ENCODE measurements at regions not wholly inside any gene's neighbourhood (a gene's known extent, or its start where the extent isn't known, plus 50 kb on each side); places are given as distances from the start of the nearest gene placed in this dataset.

DNA sequence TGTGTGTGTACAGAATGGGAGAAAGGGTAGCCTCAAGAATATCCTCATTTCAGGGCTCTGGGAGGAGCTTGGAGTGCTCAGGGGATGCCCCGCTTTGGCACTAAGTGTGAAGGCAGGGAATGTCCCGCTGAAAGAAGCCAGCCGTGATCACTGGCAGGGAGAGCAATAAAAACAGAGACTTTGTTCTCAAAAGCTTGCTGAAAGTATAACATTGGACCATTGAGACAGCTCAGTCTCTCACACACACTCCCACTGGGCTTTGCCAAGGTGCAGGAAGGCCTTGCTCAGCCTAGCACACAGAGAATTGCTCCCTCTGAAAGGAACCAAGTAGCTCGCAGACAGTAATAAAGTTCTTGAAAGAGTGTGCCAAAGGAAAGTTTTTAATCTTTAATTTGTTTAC lies 143.8 kb upstream of the SLITRK2 start:
- TF ChIP-seq EZH2 (IDR thresholded peaks at IDR 0.05; ENCODE audit: borderline replicate concordance) (no peak), EZH2phosphoT487 (IDR thresholded peaks at IDR 0.05; ENCODE audit: low read depth, severe bottlenecking, unreplicated experiment) (no peak)
- TF ChIP-seq, protein P1, sequence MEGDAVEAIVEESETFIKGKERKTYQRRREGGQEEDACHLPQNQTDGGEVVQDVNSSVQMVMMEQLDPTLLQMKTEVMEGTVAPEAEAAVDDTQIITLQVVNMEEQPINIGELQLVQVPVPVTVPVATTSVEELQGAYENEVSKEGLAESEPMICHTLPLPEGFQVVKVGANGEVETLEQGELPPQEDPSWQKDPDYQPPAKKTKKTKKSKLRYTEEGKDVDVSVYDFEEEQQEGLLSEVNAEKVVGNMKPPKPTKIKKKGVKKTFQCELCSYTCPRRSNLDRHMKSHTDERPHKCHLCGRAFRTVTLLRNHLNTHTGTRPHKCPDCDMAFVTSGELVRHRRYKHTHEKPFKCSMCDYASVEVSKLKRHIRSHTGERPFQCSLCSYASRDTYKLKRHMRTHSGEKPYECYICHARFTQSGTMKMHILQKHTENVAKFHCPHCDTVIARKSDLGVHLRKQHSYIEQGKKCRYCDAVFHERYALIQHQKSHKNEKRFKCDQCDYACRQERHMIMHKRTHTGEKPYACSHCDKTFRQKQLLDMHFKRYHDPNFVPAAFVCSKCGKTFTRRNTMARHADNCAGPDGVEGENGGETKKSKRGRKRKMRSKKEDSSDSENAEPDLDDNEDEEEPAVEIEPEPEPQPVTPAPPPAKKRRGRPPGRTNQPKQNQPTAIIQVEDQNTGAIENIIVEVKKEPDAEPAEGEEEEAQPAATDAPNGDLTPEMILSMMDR (IDR thresholded peaks at IDR 0.05; ENCODE audit: poor library complexity): no peak
- Histone ChIP-seq H3K4me3 (no peak overlapping the region), H3K36me3 (replicated peaks; ENCODE audit: insufficient read depth, low read depth) (no peaks in the 10 kb centered on the region), H3K9me3 (ENCODE audit: low read depth) (no peaks in the 10 kb centered on the region), H3K4me1 (ENCODE audit: insufficient read depth) (no peaks in the 10 kb centered on the region), H3K27ac (no peak overlapping the region), H3K79me2 (no peaks in the 10 kb centered on the region), H3K9me2 (replicated peaks; ENCODE audit: insufficient read depth) (no peaks in the 10 kb centered on the region), H4K20me1 (ENCODE audit: insufficient read depth, poor library complexity, severe bottlenecking) (no peaks in the 10 kb centered on the region), H2AFZ (no peak overlapping the region), H3K4me2 (no peak overlapping the region), H3K27me3 (no peaks in the 10 kb centered on the region)
- WGBS (ENCODE audit: low lambda C conversion rate, missing lambda C conversion rate): 73% methylated on average over 4 of the region's 4 CpGs
- no peak for DNase-seq (ENCODE audit: low spot score)

DNA sequence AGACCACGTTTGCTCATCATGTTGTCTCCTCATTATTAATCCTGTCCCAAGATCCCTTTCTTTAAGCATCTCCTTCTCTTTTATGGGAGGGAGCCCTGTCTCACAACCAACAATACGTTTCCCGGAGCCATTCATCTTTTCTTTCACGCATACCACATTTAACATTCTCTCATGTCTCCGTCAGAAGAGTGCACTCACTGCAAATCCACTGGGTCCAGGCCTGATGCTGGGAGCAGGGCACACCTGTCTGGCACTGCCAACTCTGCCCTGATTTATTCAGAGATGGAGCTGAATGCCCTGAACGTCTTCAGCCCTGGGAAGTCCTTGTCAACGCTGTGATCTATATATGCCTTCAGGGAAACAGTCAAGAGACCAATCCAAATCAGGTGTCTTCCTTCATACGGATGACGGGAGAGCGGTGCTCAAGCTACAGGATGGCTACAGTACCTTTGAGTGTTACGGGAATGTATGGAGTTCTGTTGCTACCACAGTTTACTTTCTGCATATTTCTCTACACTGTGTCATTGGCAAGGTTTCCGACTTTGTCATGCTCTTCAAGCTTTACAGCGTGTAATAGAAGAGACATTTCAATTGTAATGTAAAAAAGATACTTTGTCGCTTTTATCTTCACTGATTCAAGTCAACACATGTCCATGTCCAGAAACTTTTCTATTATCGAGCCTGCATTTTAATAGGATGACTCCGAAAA lies 140.4 kb upstream of the SLITRK2 start:
- no peak overlapping the region for H3K4me3 ChIP-seq
- H3K27me3 ChIP-seq: no peaks in the 10 kb centered on the region
- H3K4me1 ChIP-seq (ENCODE audit: insufficient read depth): no peaks in the 10 kb centered on the region
- H3K79me2 ChIP-seq: no peaks in the 10 kb centered on the region
- WGBS (ENCODE audit: low lambda C conversion rate, missing lambda C conversion rate): 76% methylated on average over 16 of the region's 16 CpGs
- H2AFZ ChIP-seq: no peak overlapping the region
- no peak overlapping the region for H3K4me2 ChIP-seq
- H4K20me1 ChIP-seq (ENCODE audit: insufficient read depth, poor library complexity, severe bottlenecking): no peaks in the 10 kb centered on the region
- no peak for DNase-seq (ENCODE audit: low spot score)
- TF ChIP-seq EZH2 (IDR thresholded peaks at IDR 0.05; ENCODE audit: borderline replicate concordance) (no peak), EZH2phosphoT487 (IDR thresholded peaks at IDR 0.05; ENCODE audit: low read depth, severe bottlenecking, unreplicated experiment) (no peak)
- TF ChIP-seq, protein P1 (IDR thresholded peaks at IDR 0.05; ENCODE audit: poor library complexity): no peak
- H3K27ac ChIP-seq: no peak overlapping the region
- H3K9me2 ChIP-seq (replicated peaks; ENCODE audit: insufficient read depth): no peaks in the 10 kb centered on the region
- H3K9me3 ChIP-seq (ENCODE audit: low read depth): no peaks in the 10 kb centered on the region
- H3K36me3 ChIP-seq (replicated peaks; ENCODE audit: insufficient read depth, low read depth): no peaks in the 10 kb centered on the region

DNA sequence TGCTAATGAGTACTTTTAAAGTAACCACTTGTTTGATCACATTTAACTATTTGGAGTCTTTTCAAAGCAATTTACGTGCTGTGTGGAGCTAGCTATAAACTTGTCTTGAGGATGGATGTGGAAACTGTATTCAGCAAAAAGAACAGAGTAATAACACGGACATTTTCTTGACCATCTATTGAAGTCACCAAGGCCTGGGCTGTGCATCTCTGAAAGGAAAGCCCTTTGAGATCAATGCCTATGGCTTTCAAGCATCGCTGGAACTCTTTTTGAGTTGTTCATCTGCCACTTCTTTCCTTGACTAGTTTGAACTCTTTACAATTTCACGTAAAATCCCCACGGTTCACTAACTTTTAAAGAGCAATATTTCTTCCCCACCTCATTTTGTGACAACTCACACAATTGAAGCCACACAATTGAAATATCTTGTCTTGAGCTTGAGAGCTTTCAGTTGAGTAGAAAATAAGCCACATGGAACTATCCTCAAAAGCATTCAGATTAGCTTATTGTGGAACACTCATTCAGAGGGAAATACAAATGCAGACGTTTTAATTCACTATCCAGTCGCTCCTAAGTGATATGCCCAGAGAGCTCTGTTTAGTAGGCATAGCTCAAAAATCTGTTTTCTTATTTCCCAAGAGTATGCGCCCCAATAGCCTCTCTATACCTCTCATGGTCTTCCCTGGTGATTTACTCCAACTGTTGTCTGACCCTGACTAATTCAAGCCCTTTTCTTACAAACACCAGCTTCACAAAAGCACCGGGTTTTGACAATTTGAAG lies 134.9 kb upstream of the SLITRK2 start:
- Histone ChIP-seq H2AFZ (no peak overlapping the region), H3K9me3 (ENCODE audit: low read depth) (no peaks in the 10 kb centered on the region), H3K36me3 (replicated peaks; ENCODE audit: insufficient read depth, low read depth) (no peaks in the 10 kb centered on the region), H3K4me2 (no peak overlapping the region), H3K9me2 (replicated peaks; ENCODE audit: insufficient read depth) (no peaks in the 10 kb centered on the region), H3K27me3 (no peaks in the 10 kb centered on the region), H3K4me3 (no peak overlapping the region), H4K20me1 (ENCODE audit: insufficient read depth, poor library complexity, severe bottlenecking) (no peaks in the 10 kb centered on the region), H3K79me2 (no peaks in the 10 kb centered on the region), H3K4me1 (ENCODE audit: insufficient read depth) (no peaks in the 10 kb centered on the region), H3K27ac (no peak overlapping the region)
- no peak for DNase-seq (ENCODE audit: low spot score)
- WGBS (ENCODE audit: low lambda C conversion rate, missing lambda C conversion rate): 59% methylated on average over 9 of the region's 9 CpGs
- TF ChIP-seq, protein P1 (IDR thresholded peaks at IDR 0.05; ENCODE audit: poor library complexity): no peak
- no peak for TF ChIP-seq EZH2 (IDR thresholded peaks at IDR 0.05; ENCODE audit: borderline replicate concordance)

Data from hepatocyte (in vitro differentiated cells).